Urinary bladder (tissue), 3 donors: ENCODE measurements at regions not wholly inside any gene's neighbourhood (a gene's known extent, or its start where the extent isn't known, plus 50 kb on each side); places are given as distances from the start of the nearest gene placed in this dataset.
A peak's percentile ranks its signal among the peaks of the same experiment; 100 is the strongest.

Experiments used
- DNase-seq: peaks from one replicate; pipeline ENCODE4 v3.0.0-alpha.2; 2015; ENCODE audit errors: extremely low spot score
- H3K27ac ChIP-seq: one replicate; pipeline ENCODE4 v1.5.1; 2013; ENCODE audit warnings: low read depth, mild to moderate bottlenecking, moderate library complexity
- H3K36me3 ChIP-seq: one replicate; pipeline ENCODE4 v1.6.1; 2013; ENCODE audit warnings: mild to moderate bottlenecking, moderate library complexity; ENCODE audit not compliant: insufficient read depth
- H3K4me1 ChIP-seq: one replicate; pipeline ENCODE4 v1.6.1; 2013; ENCODE audit warnings: mild to moderate bottlenecking, moderate library complexity; ENCODE audit not compliant: insufficient read depth
- H3K4me3 ChIP-seq: one replicate; pipeline ENCODE4 v1.5.1; 2013; ENCODE audit warnings: low read depth, low read length
- WGBS: extraction: QIAGEN DNeasy Blood & Tissue Kit; methylation state at CpG from one replicate; pipeline ENCODE4 v1.1.7; 2013; 5-methylcytosine and 5-hydroxymethylcytosine counted together
- donor health status: healthy with polysubstance abuse.
- donor health status: healthy.

DNA sequence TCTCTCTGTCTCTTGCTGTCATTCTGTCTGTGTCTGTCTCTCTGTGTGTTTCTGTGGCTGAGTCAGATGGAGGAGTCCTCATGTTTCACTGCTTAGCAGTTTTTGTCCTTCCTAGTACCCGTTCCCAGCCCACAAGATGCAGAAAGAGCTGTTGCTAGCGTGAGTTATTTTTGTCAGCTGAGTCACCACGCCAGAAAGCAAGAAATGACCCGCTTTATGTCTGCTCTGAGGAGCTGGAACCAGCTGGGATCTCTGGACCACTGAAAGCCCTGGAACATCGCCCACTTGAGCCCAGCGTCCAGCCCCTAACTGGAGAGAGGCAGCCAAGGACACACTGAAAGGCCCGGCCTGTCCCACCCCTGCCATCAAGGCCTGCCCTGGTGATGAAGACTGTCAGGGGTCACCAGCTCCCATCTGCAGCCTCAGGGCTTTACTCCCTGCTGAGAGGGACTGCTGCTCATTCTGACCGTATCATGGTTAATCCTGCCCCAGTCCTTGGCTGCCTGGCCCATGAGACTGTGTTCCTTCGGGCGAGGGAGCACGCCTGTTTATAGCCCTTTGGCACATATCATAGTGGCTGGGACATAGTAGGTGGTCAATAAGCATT lies 101.7 kb upstream of the TPM1 start:
- H3K4me1 ChIP-seq, result no peaks in the 10 kb centered on the region
- H3K36me3 ChIP-seq, result no peaks in the 10 kb centered on the region
- WGBS, result 20% methylated on average over 11 of the region's 11 CpGs
- DNase-seq, result no peak
- H3K4me3 ChIP-seq, result no peak overlapping the region
- peak overlapping the region; percentile 68 for H3K27ac ChIP-seq

DNA sequence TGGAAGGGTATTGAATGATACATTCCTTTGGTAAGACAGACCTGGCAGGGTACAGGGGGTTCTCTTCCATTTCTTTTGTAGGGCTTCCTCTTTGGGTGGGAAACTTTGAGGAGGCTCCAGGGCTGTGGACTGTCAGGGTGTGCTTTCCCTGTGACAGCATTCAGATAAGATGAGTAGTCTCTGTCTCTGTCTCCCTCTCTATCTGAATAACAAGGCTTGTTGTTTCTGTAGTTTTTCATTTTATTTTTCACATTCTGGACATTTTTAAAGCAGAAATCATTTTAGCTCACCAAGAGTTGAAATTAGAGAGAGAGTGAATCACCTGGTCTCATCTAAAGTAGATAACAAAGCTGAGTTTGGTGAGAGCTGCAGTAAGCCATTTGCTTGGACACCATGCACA lies 100.8 kb upstream of the TPM1 start:
- Histone ChIP-seq H3K4me3 (no peak overlapping the region), H3K27ac (no peak overlapping the region), H3K4me1 (no peaks in the 10 kb centered on the region), H3K36me3 (no peaks in the 10 kb centered on the region)
- DNase-seq, result no peak

DNA sequence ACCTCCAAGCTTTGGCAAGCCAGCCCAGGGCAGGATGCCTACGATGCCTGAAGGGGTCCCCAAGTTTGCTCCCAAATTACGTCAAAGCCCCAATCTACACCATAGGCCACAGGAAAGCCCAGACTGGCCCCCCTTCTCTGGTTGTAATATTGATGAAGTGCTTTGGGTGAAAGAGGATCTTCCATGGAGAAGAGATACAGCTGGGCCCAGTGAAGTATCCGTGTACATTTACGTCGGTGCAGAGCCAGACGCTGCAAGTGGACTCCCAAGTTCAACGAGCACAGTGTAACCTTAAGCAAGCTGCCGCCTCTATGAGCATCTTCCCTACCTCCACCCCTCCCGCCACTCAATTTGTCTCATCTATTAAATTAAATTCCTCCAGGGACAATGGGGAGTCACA lies 100.1 kb upstream of the TPM1 start:
- no peak overlapping the region for H3K4me3 ChIP-seq
- DNase-seq, result no peak
- H3K4me1 ChIP-seq, result no peaks in the 10 kb centered on the region
- no peak overlapping the region for H3K27ac ChIP-seq
- WGBS, result 84% methylated on average over 9 of the region's 9 CpGs
- H3K36me3 ChIP-seq, result no peaks in the 10 kb centered on the region

DNA sequence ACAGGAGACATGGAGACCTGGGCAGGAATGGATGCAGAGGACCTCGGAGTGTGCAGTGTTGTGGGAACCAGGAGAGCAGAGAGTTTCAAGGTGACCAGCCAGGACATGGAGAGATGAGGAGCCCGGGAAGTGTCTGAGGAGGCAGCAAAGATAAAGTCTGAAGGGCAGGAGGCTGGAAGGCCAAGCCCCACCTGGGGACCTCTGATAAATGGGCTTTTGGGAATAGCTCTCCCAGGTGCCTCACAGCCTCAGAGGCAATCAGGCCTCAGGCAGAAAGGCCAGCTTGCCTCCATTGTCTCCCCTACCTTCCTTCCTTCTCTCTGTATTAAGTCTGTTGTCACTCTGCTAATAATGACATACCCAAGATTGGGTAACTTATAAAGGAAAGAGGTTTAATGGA lies 97.5 kb upstream of the TPM1 start:
- Histone ChIP-seq H3K4me3 (no peak overlapping the region), H3K4me1 (no peaks in the 10 kb centered on the region), H3K27ac (no peak overlapping the region), H3K36me3 (no peaks in the 10 kb centered on the region)
- no peak for DNase-seq
- 95% methylated on average over 2 of the region's 2 CpGs for WGBS

DNA sequence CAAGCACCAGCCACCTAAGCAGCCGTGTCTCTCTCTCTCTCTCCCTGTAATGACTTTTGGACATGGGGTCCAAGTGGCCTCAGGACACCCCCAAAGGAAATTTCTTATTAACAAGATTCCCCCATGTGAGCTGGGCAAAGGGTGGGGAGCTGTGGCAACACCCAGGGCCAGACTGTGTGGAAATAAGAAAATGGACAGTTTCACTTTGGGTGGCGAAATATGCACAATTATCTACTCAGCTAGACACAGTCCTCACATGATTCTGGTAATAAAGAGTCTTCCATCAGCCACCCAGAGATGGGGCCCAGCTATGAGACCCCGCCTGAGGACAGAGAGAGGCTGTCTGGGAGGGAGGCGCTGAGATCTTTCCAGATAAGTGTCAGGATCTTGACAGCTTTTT lies 96.8 kb upstream of the TPM1 start:
- WGBS, result 88% methylated on average over 4 of the region's 4 CpGs
- Histone ChIP-seq H3K4me3 (no peak overlapping the region), H3K4me1 (no peaks in the 10 kb centered on the region), H3K36me3 (no peaks in the 10 kb centered on the region), H3K27ac (no peak overlapping the region)
- DNase-seq, result no peak

DNA sequence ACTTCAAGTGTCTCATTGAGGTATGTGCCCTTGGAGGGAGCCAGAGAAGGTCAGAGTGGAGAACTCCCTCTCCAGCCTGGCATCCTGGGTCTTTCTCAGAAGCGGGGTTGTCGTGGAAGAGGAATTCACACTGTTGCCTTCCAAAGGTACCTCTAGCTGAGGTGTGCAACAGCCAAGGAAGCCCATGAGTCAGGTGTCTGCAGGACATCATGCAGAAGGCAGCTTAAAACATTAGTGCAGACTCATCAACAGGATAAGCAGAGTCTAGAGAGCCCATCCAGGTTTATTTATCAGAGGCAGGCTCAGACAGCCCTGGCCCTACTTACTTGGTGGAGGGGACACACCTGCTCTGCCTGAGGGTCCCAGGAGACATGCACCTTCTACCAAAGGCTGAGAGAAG lies 95.6 kb upstream of the TPM1 start:
- WGBS, result 97% methylated on average over 2 of the region's 2 CpGs
- no peak for DNase-seq

DNA sequence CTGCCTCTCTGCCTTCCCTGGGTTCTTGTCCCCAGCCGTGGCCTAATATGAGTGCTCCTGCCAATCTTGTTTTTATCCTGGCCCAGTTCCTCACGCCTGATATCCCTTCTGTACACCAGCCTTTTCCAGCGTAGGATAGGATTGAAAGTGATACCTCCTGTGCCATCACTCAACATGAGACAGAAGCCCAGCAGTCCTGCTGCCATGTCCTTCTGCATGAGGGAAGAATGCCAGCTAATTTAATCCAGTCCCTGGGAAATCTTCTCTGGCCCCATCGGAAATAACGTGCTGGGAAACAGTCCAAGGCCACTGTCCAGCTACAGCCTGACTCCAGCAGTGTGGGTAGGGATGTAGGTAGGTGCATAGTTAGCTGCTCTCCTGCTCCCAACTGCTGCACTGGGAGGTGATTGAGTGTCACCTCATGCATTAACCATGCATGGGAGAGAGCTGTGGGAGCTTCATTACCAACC lies 92.0 kb upstream of the TPM1 start:
- WGBS, result 60% methylated on average over 5 of the region's 5 CpGs
- Histone ChIP-seq H3K4me3 (no peak overlapping the region), H3K36me3 (no peaks in the 10 kb centered on the region), H3K27ac (no peak overlapping the region), H3K4me1 (no peaks in the 10 kb centered on the region)
- DNase-seq, result no peak

More for the DNA sequence above, 95.6 kb upstream of the TPM1 start:
- no peaks in the 10 kb centered on the region for H3K36me3 ChIP-seq
- H3K27ac ChIP-seq, result no peak overlapping the region
- no peaks in the 10 kb centered on the region for H3K4me1 ChIP-seq
- H3K4me3 ChIP-seq, result no peak overlapping the region

DNA sequence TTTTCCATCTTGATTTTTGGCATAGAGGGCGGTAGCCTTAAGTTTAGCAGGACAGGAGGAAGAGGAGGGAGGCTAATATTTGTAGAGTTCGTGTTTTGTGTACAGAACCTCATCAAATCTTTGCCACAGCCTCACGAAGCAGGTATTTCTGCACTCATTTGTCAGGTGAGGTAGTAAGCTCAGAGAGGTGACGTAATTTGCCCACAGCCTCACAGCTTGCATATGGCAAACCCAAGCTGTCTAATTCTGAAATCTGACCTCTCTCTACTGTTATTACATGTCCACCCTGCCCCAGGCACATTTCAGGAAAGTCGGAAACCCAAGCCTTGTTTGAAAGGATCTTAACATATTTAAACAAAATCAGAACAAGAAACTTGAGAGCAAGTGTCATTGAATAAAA lies 91.1 kb upstream of the TPM1 start:
- Histone ChIP-seq H3K36me3 (no peaks in the 10 kb centered on the region), H3K27ac (no peak overlapping the region), H3K4me3 (no peak overlapping the region), H3K4me1 (no peaks in the 10 kb centered on the region)
- WGBS, result 86% methylated on average over 5 of the region's 5 CpGs
- no peak for DNase-seq

DNA sequence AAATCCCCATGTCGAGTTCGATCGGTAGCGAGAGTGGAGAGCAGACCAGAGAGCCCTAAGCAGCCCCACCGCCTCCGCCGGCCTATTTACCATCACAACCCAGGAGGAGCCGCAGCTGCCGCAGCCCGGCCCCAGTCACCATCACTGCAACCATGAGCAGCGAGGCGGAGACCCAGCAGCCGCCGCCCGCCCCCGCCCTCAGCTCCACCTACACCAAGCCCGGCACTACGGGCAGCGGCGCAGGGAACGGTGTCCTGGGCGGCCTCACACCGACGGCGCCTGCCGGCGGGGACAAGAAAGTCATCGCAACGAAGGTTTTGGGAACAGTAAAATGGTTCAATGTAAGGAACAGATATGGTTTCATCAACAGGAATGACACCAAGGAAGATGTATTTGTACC lies 89.5 kb upstream of the TPM1 start:
- Histone ChIP-seq H3K27ac (no peak overlapping the region), H3K36me3 (no peaks in the 10 kb centered on the region), H3K4me1 (no peaks in the 10 kb centered on the region), H3K4me3 (no peak overlapping the region)
- 44% methylated on average over 29 of the region's 29 CpGs for WGBS
- no peak for DNase-seq

DNA sequence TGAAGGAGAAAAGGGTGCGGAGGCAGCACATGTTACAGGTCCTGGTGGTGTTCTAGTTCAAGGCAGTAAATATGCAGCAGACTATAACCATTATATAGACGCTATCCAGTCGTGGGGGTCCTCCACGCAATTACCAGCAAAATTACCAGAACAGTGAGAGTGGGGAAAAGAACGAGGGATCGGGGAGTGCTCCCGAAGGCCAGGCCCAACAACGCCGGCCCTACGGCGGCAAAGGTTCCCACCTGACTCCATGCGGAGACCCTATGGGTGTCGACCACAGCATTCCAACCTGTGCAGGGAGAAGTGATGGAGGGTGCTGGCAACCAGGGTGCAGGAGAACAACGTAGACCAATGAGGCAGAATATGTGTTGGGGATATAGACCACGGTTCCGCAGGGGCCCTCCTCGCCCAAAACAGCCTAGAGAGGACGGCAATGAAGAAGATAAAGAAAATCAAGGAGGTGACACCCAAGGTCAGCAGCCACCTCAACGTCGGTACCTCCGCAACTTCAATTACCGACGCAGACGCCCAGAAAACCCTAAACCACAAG lies 89.0 kb upstream of the TPM1 start:
- no peaks in the 10 kb centered on the region for H3K36me3 ChIP-seq
- no peak for DNase-seq
- H3K4me3 ChIP-seq, result no peak overlapping the region
- WGBS, result 91% methylated on average over 24 of the region's 24 CpGs
- no peak overlapping the region for H3K27ac ChIP-seq
- H3K4me1 ChIP-seq, result no peaks in the 10 kb centered on the region

DNA sequence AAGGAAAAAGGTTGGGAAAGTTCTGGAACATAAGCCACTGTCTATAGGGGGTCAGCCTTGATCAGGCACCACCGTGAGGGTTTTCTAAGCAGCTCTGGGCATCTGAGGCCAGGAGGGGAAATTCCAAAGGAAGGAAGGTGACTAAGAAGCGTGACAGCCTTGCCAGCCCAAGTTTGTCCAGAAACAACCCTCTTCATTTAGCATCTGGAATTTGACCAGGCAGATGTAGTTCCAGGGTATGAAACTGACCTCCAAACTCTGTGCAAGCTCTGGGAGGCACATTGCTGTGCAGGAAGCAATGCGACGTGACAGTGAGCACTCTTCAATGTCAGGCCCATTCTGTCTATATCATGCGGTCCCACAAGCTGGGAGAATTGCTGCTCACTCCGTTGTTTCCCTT lies 85.4 kb upstream of the TPM1 start:
- Histone ChIP-seq H3K4me3 (no peak overlapping the region), H3K27ac (no peak overlapping the region), H3K36me3 (no peaks in the 10 kb centered on the region), H3K4me1 (no peaks in the 10 kb centered on the region)
- DNase-seq, result no peak
- 74% methylated on average over 6 of the region's 6 CpGs for WGBS

DNA sequence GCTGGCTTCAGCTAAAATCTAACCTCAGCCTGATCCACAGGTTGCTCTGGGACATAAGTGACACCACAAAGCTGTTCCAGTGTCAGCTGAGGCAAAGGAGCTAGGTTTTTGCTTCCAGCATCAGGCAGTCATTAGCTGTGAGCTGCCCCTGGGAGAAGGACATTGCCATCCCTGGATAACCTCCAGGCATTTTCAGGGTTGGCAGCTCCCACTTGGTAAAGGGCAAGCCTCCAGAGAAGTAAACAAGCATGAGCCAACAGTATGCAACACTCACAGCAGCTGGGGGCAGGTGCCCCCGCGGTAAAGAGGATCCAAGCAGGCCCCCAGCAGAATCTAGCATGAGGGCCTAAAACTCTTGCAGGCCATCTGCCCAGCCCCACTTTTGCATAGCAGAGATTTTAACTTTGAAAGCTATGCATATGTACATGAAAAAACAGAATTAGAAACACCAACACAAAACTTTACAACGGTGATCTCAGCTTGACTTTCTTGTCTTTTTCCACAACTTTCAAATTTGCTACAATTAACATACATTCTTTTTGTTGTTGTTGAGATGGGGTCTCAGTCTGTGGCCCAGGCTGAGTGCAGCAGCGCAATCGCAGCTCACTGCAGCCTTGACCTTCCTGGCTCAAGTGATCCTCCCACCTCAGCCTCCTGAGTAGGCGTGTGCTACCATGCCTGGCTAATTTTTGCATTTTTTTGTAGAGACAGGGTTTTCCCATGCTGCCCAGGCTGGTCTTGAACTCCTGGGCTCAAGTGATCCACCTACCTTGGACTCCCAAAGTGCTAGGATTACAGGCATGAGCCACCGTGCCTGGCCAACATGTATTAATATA lies 83.8 kb upstream of the TPM1 start:
- 74% methylated on average over 7 of the region's 7 CpGs for WGBS
- Histone ChIP-seq H3K4me1 (no peaks in the 10 kb centered on the region), H3K27ac (no peak overlapping the region), H3K4me3 (no peak overlapping the region), H3K36me3 (no peaks in the 10 kb centered on the region)
- DNase-seq, result no peak

DNA sequence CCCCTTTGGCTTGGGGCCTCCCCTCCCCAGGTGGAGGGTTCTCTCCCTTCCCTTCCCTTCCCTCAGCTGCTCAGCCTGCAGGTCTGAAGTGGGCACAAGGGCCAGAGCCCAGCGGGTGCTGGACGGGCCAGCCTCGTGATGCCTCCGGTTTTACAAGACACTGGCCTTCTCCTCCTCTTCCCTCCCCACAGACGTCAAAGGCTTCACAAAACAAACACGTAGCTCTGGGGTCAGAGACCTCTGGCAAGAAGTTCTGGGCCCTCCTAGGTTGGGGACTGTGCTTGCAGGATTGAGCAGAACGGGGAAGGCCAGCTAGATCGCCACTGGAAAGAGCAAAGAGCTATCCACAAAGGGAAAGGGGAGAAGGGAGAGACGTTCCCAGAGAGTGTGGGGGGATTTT lies 81.4 kb upstream of the TPM1 start:
- DNase-seq, result no peak
- 87% methylated on average over 9 of the region's 9 CpGs for WGBS
- Histone ChIP-seq H3K4me3 (no peak overlapping the region), H3K27ac (no peak overlapping the region), H3K36me3 (no peaks in the 10 kb centered on the region), H3K4me1 (no peaks in the 10 kb centered on the region)
